A673 (cell line): ENCODE measurements at regions not wholly inside any gene's neighbourhood (a gene's known extent, or its start where the extent isn't known, plus 50 kb on each side); places are given as distances from the start of the nearest gene placed in this dataset.

ENCODE experiments used
- EZH2 ChIP-seq: fragments of 200-600 bp; sonication (generic); IDR thresholded peaks from 2 replicates; pipeline ENCODE4 v1.6.1; 2017; ENCODE audit warnings: borderline replicate concordance, low read depth, mild to moderate bottlenecking, mixed read lengths, antibody characterized with exemption, low read length; ENCODE audit not compliant: poor library complexity, severe bottlenecking
- TF ChIP-seq, protein P1 (sequence below): fragments of 300-800, 200-600 bp; sonication (generic); conservative IDR thresholded peaks from 2 replicates; pipeline ENCODE4 v1.5.1; 2017; ENCODE audit warnings: low read depth, mild to moderate bottlenecking, antibody characterized with exemption, low read length, moderate library complexity, mixed read lengths

DNA sequence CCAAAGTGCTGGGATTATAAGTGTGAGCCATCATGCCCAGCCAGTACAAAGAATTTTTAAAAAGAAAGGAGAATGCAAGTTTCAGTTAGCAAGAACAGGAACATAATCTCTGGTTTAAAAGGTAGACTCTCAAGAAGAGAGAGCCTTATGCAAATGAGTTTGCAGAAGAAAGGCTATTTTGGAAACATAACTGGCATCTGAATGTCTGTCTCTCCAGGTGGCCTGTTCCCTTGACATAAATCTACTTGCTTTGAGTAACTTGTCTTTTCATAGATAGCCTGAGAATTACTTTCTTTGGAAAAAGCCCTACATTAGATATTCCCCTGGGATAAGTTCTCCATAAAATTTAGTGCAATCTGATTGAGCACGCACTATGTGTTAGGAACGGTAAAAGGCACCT, 109.6 kb downstream of the ICOS start:
- TF ChIP-seq, protein P1, sequence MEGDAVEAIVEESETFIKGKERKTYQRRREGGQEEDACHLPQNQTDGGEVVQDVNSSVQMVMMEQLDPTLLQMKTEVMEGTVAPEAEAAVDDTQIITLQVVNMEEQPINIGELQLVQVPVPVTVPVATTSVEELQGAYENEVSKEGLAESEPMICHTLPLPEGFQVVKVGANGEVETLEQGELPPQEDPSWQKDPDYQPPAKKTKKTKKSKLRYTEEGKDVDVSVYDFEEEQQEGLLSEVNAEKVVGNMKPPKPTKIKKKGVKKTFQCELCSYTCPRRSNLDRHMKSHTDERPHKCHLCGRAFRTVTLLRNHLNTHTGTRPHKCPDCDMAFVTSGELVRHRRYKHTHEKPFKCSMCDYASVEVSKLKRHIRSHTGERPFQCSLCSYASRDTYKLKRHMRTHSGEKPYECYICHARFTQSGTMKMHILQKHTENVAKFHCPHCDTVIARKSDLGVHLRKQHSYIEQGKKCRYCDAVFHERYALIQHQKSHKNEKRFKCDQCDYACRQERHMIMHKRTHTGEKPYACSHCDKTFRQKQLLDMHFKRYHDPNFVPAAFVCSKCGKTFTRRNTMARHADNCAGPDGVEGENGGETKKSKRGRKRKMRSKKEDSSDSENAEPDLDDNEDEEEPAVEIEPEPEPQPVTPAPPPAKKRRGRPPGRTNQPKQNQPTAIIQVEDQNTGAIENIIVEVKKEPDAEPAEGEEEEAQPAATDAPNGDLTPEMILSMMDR: no peak
- no peak for TF ChIP-seq EZH2
